ENCODE measurements at regions not wholly inside any gene's neighbourhood (a gene's known extent, or its start where the extent isn't known, plus 50 kb on each side); places are given as distances from the start of the nearest gene placed in this dataset.
"Not testable (repeated sequence)": the region's sequence is repeated elsewhere in the genome, so short reads cannot be mapped to it uniquely, and the experiment has no call there.

- H3K27ac Mint-ChIP-seq, result no peak overlapping the region
- no peaks in the 10 kb centered on the region for H3K9me3 Mint-ChIP-seq
- no peaks in the 10 kb centered on the region for H3K27me3 Mint-ChIP-seq
- H3K4me1 Mint-ChIP-seq, result no peaks in the 10 kb centered on the region
- H3K36me3 Mint-ChIP-seq, result no peaks in the 10 kb centered on the region
- ATAC-seq (ENCODE audit: low read depth) (no peak), DNase-seq (no peak)
- H3K4me3 Mint-ChIP-seq, result no peak overlapping the region
- POLR2A ChIA-PET, result no interaction called here
Measured at GRCh38 chr2:146412625-146413024, 1432.2 kb upstream of the ACVR2A start.

- H3K36me3 Mint-ChIP-seq; H3K4me1 Mint-ChIP-seq; H3K27me3 Mint-ChIP-seq; DNase-seq; H3K4me3 Mint-ChIP-seq; ATAC-seq (ENCODE audit: low read depth); POLR2A ChIA-PET; H3K9me3 Mint-ChIP-seq; H3K27ac Mint-ChIP-seq: not testable (repeated sequence)
Measured at GRCh38 chr2:146405402-146406309, 1439.2 kb upstream of the ACVR2A start.

- ATAC-seq (ENCODE audit: low read depth); H3K9me3 Mint-ChIP-seq; H3K27me3 Mint-ChIP-seq; H3K27ac Mint-ChIP-seq; DNase-seq; H3K4me3 Mint-ChIP-seq; H3K36me3 Mint-ChIP-seq; POLR2A ChIA-PET; H3K4me1 Mint-ChIP-seq: not testable (repeated sequence)
Measured at GRCh38 chr2:146403546-146404160, 1441.2 kb upstream of the ACVR2A start.

- no peak overlapping the region for H3K4me3 Mint-ChIP-seq
- POLR2A ChIA-PET, result no interaction called here
- H3K9me3 Mint-ChIP-seq, result peaks cover 1% of the 10 kb centered on the region
Measured at GRCh38 chr2:146392631-146393030, 1452.2 kb upstream of the ACVR2A start.

GRCh38 chr2:146392186-146392585 lies 1452.6 kb upstream of the ACVR2A start:
- POLR2A ChIA-PET, result no interaction called here
- peaks cover 1% of the 10 kb centered on the region for H3K9me3 Mint-ChIP-seq
- DNase-seq, result no peak
- no peak for ATAC-seq (ENCODE audit: low read depth)
- H3K27ac Mint-ChIP-seq, result no peak overlapping the region
- H3K27me3 Mint-ChIP-seq, result no peaks in the 10 kb centered on the region
- no peak overlapping the region for H3K4me3 Mint-ChIP-seq
- no peaks in the 10 kb centered on the region for H3K4me1 Mint-ChIP-seq
- no peaks in the 10 kb centered on the region for H3K36me3 Mint-ChIP-seq

More at GRCh38 chr2:146392631-146393030, 1452.2 kb upstream of the ACVR2A start:
- no peak overlapping the region for H3K27ac Mint-ChIP-seq
- no peak for DNase-seq
- H3K4me1 Mint-ChIP-seq, result no peaks in the 10 kb centered on the region
- ATAC-seq (ENCODE audit: low read depth), result no peak
- H3K27me3 Mint-ChIP-seq, result no peaks in the 10 kb centered on the region
- no peaks in the 10 kb centered on the region for H3K36me3 Mint-ChIP-seq

- H3K9me3 Mint-ChIP-seq, result peaks cover 1% of the 10 kb centered on the region
- no peaks in the 10 kb centered on the region for H3K27me3 Mint-ChIP-seq
- no peak for DNase-seq
- H3K27ac Mint-ChIP-seq, result no peak overlapping the region
- H3K4me3 Mint-ChIP-seq, result no peak overlapping the region
- POLR2A ChIA-PET, result no interaction called here
- no peaks in the 10 kb centered on the region for H3K4me1 Mint-ChIP-seq
- no peaks in the 10 kb centered on the region for H3K36me3 Mint-ChIP-seq
- ATAC-seq (ENCODE audit: low read depth), result no peak
Measured at GRCh38 chr2:146388757-146389156, 1456.1 kb upstream of the ACVR2A start.

- Mint-ChIP-seq H3K4me3 (no peak overlapping the region), H3K27me3 (no peaks in the 10 kb centered on the region), H3K4me1 (no peaks in the 10 kb centered on the region), H3K27ac (no peak overlapping the region), H3K36me3 (no peaks in the 10 kb centered on the region), H3K9me3 (no peaks in the 10 kb centered on the region)
- DNase-seq (no peak), ATAC-seq (ENCODE audit: low read depth) (no peak)
- POLR2A ChIA-PET, result no interaction called here
Measured at GRCh38 chr2:146386096-146386495, 1458.7 kb upstream of the ACVR2A start.

GRCh38 chr2:146385031-146385430 lies 1459.8 kb upstream of the ACVR2A start:
- Mint-ChIP-seq H3K4me1 (no peaks in the 10 kb centered on the region), H3K4me3 (no peak overlapping the region), H3K9me3 (no peaks in the 10 kb centered on the region), H3K27me3 (no peaks in the 10 kb centered on the region), H3K27ac (no peak overlapping the region), H3K36me3 (no peaks in the 10 kb centered on the region)
- DNase-seq, result no peak
- POLR2A ChIA-PET, result no interaction called here
- ATAC-seq (ENCODE audit: low read depth), result no peak

- no peaks in the 10 kb centered on the region for H3K36me3 Mint-ChIP-seq
- H3K9me3 Mint-ChIP-seq, result peaks cover 3% of the 10 kb centered on the region
- no peak overlapping the region for H3K4me3 Mint-ChIP-seq
- no peaks in the 10 kb centered on the region for H3K27me3 Mint-ChIP-seq
- H3K4me1 Mint-ChIP-seq, result no peaks in the 10 kb centered on the region
- no peak overlapping the region for H3K27ac Mint-ChIP-seq
- POLR2A ChIA-PET, result no interaction called here
- ATAC-seq (ENCODE audit: low read depth) (no peak), DNase-seq (no peak)
Measured at GRCh38 chr2:146376511-146377064, 1468.2 kb upstream of the ACVR2A start.

- DNase-seq, result no peak
- H3K4me1 Mint-ChIP-seq, result no peaks in the 10 kb centered on the region
- ATAC-seq (ENCODE audit: low read depth), result no peak
- peaks cover 5% of the 10 kb centered on the region for H3K9me3 Mint-ChIP-seq
- no peak overlapping the region for H3K4me3 Mint-ChIP-seq
- no peaks in the 10 kb centered on the region for H3K36me3 Mint-ChIP-seq
- no peak overlapping the region for H3K27ac Mint-ChIP-seq
- POLR2A ChIA-PET, result no interaction called here
- no peaks in the 10 kb centered on the region for H3K27me3 Mint-ChIP-seq
Measured at GRCh38 chr2:146374505-146374904, 1470.3 kb upstream of the ACVR2A start.

GRCh38 chr2:146371364-146371763 lies 1473.5 kb upstream of the ACVR2A start:
- DNase-seq; H3K4me3 Mint-ChIP-seq; H3K27me3 Mint-ChIP-seq; H3K36me3 Mint-ChIP-seq; H3K27ac Mint-ChIP-seq; POLR2A ChIA-PET; H3K4me1 Mint-ChIP-seq; H3K9me3 Mint-ChIP-seq; ATAC-seq (ENCODE audit: low read depth): not testable (repeated sequence)

- Mint-ChIP-seq H3K27me3 (no peaks in the 10 kb centered on the region), H3K4me3 (no peak overlapping the region), H3K9me3 (peaks cover 6% of the 10 kb centered on the region), H3K4me1 (no peaks in the 10 kb centered on the region), H3K27ac (no peak overlapping the region), H3K36me3 (no peaks in the 10 kb centered on the region)
- ATAC-seq (ENCODE audit: low read depth) (no peak), DNase-seq (no peak)
- POLR2A ChIA-PET, result no interaction called here
Measured at GRCh38 chr2:146370826-146371225, 1474.0 kb upstream of the ACVR2A start.

GRCh38 chr2:146366276-146366675 lies 1478.6 kb upstream of the ACVR2A start:
- Mint-ChIP-seq H3K27me3 (no peaks in the 10 kb centered on the region), H3K27ac (no peak overlapping the region), H3K4me3 (no peak overlapping the region), H3K9me3 (peaks cover 5% of the 10 kb centered on the region), H3K4me1 (no peaks in the 10 kb centered on the region), H3K36me3 (no peaks in the 10 kb centered on the region)
- POLR2A ChIA-PET, result no interaction called here
- DNase-seq (no peak), ATAC-seq (ENCODE audit: low read depth) (no peak)

GRCh38 chr2:146365041-146365440 lies 1479.8 kb upstream of the ACVR2A start:
- H3K36me3 Mint-ChIP-seq, result no peaks in the 10 kb centered on the region

More at GRCh38 chr2:146365041-146365440, 1479.8 kb upstream of the ACVR2A start:
- no peak overlapping the region for H3K27ac Mint-ChIP-seq
- no peak for DNase-seq
- no peaks in the 10 kb centered on the region for H3K27me3 Mint-ChIP-seq
- H3K4me3 Mint-ChIP-seq, result no peak overlapping the region
- no peaks in the 10 kb centered on the region for H3K4me1 Mint-ChIP-seq
- no peak for ATAC-seq (ENCODE audit: low read depth)
- POLR2A ChIA-PET, result no interaction called here
- peaks cover 2% of the 10 kb centered on the region for H3K9me3 Mint-ChIP-seq

Measured in activated naive CD8-positive, alpha-beta T cell treated with anti-CD3 and anti-CD28 coated beads, Interleukin-2, amount 10 ng/mL, durations not matched to agents 7 days and 5 days (primary cell).